ENCODE measurements at regions not wholly inside any gene's neighbourhood (a gene's known extent, or its start where the extent isn't known, plus 50 kb on each side); places are given as distances from the start of the nearest gene placed in this dataset.

DNA sequence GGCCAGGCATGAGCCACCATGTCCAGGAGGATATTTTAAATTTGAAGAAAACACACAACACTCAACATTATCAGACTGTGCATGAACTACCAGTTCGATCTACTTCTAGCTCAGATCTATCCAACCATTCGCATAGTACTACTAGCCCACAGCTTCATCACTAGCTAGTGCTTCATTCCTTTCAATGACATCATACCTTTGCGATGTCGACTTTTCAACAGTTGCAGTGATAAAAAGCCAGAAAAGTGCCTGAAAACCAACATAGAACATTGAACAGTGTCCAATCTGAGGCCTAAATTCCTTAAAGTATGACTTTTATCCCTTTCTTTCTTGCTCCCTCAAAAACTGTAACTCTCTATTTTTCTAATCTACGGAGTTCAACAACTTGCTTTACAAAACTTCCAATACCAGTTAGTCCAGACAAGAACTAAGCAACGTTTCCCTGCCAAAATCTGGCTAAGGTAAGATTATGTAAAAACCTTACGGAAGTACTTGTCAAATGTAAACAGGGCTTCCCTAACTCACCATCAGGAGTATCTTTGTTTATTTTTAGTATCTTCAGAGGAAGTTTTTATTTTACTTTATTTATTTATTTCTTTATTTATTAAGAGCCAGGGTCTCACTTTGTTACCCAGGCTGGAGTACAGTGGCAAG lies 434.0 kb upstream of the JARID2 start:
- H3K36me3 ChIP-seq (ENCODE audit: control insufficient read depth, low read depth, low read length): no peaks in the 10 kb centered on the region
- no peak overlapping the region for H3K27ac ChIP-seq (ENCODE audit: low read length)
- H3K4me1 ChIP-seq (ENCODE audit: control insufficient read depth, low read depth, low read length): peaks cover 10% of the 10 kb centered on the region
- H3K27me3 ChIP-seq (ENCODE audit: control insufficient read depth, insufficient read depth, low read length): no peaks in the 10 kb centered on the region
- no peaks in the 10 kb centered on the region for H3K9me3 ChIP-seq (ENCODE audit: control insufficient read depth, low read depth, low read length)
- H3K9ac ChIP-seq (ENCODE audit: low read length): no peak overlapping the region
- no peak overlapping the region for H3K4me3 ChIP-seq (ENCODE audit: low read length)

DNA sequence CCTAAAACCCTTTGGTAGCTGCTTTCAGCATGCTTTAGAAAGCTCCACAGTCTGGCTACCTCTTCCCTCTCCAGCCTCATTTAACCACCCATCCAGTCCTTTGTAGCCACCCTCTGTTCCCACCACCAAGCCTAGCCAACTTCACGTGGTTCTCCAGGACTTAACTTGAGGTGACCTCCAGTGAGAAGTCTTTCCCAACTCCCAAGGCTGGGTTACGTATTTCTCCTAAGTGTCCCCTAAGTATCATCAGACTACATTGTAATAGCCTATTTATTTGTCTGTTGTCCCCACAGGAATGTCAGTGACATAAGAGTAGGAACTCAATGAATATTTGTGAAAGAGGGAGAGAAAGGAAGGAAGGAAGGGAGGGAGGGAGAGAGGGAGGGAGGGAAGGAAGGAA lies 431.9 kb upstream of the JARID2 start:
- Histone ChIP-seq H3K4me3 (ENCODE audit: low read length) (no peak overlapping the region), H3K9me3 (ENCODE audit: control insufficient read depth, low read depth, low read length) (no peaks in the 10 kb centered on the region), H3K27me3 (ENCODE audit: control insufficient read depth, insufficient read depth, low read length) (no peaks in the 10 kb centered on the region), H3K9ac (ENCODE audit: low read length) (no peak overlapping the region), H3K36me3 (ENCODE audit: control insufficient read depth, low read depth, low read length) (no peaks in the 10 kb centered on the region), H3K27ac (ENCODE audit: low read length) (no peak overlapping the region), H3K4me1 (ENCODE audit: control insufficient read depth, low read depth, low read length) (peaks cover 10% of the 10 kb centered on the region)

DNA sequence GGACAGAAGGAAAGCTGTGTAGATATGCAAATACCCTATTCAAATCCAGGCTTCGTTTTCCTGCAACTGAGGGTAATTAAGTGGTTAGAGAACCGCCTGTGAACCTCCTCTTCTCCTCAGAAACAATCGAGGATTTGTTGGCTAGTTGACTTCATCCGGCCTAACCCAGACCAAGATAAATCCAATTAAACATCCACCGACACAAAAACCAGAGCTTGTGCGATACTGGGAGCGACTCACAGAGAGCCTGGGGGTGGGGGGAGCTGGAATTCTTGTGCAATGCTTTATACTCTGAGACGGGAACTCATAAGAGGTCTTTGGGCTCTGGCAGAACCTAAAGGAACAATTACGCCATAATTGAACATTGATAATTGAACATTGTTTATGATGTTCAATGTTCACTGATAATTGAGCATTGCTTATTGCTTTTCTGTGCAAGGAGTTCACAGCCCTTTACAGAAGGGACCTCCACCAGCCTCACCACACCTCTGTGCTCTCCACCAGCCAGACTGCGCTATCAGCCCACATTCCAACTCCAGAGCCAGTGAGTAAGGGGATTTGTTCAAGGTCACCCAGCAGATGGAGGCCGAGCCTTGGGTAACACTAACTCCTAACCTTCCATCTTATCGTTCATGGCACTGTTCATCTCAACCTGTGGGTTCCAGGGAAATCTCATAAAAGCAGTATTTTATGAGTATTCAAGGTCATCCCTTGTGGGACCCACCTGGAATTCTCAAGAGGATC lies 429.6 kb upstream of the JARID2 start:
- H3K4me3 ChIP-seq (ENCODE audit: low read length): no peak overlapping the region
- no peak overlapping the region for H3K27ac ChIP-seq (ENCODE audit: low read length)
- peaks cover 10% of the 10 kb centered on the region for H3K4me1 ChIP-seq (ENCODE audit: control insufficient read depth, low read depth, low read length)
- no peaks in the 10 kb centered on the region for H3K27me3 ChIP-seq (ENCODE audit: control insufficient read depth, insufficient read depth, low read length)
- H3K36me3 ChIP-seq (ENCODE audit: control insufficient read depth, low read depth, low read length): no peaks in the 10 kb centered on the region
- H3K9ac ChIP-seq (ENCODE audit: low read length): no peak overlapping the region
- no peaks in the 10 kb centered on the region for H3K9me3 ChIP-seq (ENCODE audit: control insufficient read depth, low read depth, low read length)

DNA sequence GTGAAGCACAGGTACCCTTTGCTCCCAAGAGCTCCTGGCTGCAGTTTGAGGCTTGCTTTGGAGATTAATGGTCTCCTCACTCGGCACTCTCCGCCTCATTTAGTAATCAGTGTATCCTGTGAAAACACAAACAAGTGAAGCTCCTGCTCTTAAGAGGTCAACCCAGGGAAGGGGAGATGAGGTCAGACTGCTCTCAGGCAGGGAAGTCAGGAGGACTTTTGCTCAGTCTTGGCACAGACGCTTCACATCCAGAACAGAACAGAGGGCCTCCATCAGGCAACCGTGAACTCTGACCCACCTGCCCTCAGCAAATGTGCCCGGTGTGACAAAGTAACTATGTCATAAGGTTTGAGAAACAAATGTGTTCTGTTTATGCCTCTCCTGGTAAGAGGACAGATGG lies 428.8 kb upstream of the JARID2 start:
- Histone ChIP-seq H3K27me3 (ENCODE audit: control insufficient read depth, insufficient read depth, low read length) (no peaks in the 10 kb centered on the region), H3K27ac (ENCODE audit: low read length) (no peak overlapping the region), H3K9me3 (ENCODE audit: control insufficient read depth, low read depth, low read length) (no peaks in the 10 kb centered on the region), H3K9ac (ENCODE audit: low read length) (no peak overlapping the region), H3K4me1 (ENCODE audit: control insufficient read depth, low read depth, low read length) (peaks cover 10% of the 10 kb centered on the region), H3K4me3 (ENCODE audit: low read length) (no peak overlapping the region), H3K36me3 (ENCODE audit: control insufficient read depth, low read depth, low read length) (no peaks in the 10 kb centered on the region)

DNA sequence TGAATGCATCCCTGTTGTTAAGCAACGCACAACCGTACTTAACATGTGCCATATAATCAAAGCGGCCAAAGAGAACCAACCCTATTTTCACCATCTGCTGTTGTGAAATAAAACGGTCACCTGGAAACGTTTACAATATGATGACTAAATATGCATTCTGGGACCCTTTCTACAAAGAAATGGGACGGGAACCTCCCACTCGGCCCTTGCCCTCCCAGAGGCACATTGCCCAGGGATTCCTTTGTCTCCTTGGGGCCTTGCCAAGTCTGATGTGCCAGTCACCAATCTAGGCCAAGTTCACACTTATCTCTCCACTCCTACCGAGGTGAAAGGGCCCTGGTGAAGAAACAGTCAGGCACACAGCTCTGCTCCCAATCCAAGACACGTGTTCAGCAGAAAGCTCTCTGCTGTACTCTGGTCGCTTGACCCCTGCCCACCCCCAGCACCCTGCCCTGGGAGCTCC lies 427.4 kb upstream of the JARID2 start:
- Histone ChIP-seq H3K27me3 (ENCODE audit: control insufficient read depth, insufficient read depth, low read length) (no peaks in the 10 kb centered on the region), H3K36me3 (ENCODE audit: control insufficient read depth, low read depth, low read length) (no peaks in the 10 kb centered on the region), H3K9me3 (ENCODE audit: control insufficient read depth, low read depth, low read length) (no peaks in the 10 kb centered on the region)

DNA sequence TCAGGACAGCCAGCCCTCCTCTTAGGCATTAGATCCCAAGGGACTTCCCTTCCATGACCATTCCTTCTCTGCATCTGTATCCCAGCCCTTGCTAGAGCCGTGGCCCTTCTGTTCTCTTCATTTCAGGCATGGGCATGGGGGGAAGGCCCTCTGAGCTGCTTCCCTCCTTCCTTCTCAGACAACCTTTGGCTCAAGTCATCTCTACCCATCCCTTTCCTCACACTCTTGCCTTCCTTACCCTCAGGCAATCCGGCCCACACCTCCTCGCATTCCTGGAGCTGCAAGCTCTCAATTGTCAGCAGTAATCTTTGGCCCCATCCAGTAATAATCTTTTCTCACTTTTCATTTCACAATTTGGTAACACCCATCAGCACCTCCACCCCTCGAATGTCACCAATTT lies 426.9 kb upstream of the JARID2 start:
- Histone ChIP-seq H3K36me3 (ENCODE audit: control insufficient read depth, low read depth, low read length) (no peaks in the 10 kb centered on the region), H3K4me1 (ENCODE audit: control insufficient read depth, low read depth, low read length) (peaks cover 15% of the 10 kb centered on the region), H3K27me3 (ENCODE audit: control insufficient read depth, insufficient read depth, low read length) (no peaks in the 10 kb centered on the region), H3K4me3 (ENCODE audit: low read length) (no peak overlapping the region), H3K27ac (ENCODE audit: low read length) (no peak overlapping the region), H3K9me3 (ENCODE audit: control insufficient read depth, low read depth, low read length) (no peaks in the 10 kb centered on the region), H3K9ac (ENCODE audit: low read length) (no peak overlapping the region)

More for the DNA sequence above, 427.4 kb upstream of the JARID2 start:
- Histone ChIP-seq H3K4me3 (ENCODE audit: low read length) (no peak overlapping the region), H3K4me1 (ENCODE audit: control insufficient read depth, low read depth, low read length) (peaks cover 10% of the 10 kb centered on the region), H3K9ac (ENCODE audit: low read length) (no peak overlapping the region), H3K27ac (ENCODE audit: low read length) (no peak overlapping the region)

DNA sequence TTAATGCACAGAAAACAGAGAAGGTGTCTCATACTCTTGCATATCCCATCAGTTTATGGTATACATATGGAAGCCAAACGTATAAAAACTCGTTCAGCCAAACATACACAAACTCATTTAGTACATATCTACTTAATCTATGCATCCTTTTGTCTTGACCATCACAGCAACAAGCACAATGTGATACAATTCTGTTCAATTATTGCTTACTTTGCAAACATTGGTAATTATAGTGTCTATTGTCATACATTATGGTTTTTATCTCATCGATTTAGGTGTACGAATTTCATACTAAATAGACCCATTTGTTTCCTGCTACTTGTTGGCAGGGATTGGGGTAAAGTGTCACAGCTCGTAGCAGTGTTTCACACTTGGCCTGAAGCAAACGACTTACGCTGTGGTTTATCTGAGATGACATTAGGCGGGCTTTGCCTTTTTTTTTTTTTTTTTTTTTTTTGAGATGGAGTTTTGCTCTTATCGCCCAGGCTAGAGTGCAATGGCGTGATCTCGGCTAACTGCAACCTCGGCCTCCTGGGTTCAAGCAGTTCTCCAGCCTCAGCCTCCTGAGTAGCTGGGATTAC lies 425.9 kb upstream of the JARID2 start:
- no peak overlapping the region for H3K4me3 ChIP-seq (ENCODE audit: low read length)
- H3K9me3 ChIP-seq (ENCODE audit: control insufficient read depth, low read depth, low read length): no peaks in the 10 kb centered on the region
- H3K36me3 ChIP-seq (ENCODE audit: control insufficient read depth, low read depth, low read length): no peaks in the 10 kb centered on the region
- no peaks in the 10 kb centered on the region for H3K27me3 ChIP-seq (ENCODE audit: control insufficient read depth, insufficient read depth, low read length)
- H3K4me1 ChIP-seq (ENCODE audit: control insufficient read depth, low read depth, low read length): peaks cover 24% of the 10 kb centered on the region
- H3K9ac ChIP-seq (ENCODE audit: low read length): no peak overlapping the region
- no peak overlapping the region for H3K27ac ChIP-seq (ENCODE audit: low read length)

DNA sequence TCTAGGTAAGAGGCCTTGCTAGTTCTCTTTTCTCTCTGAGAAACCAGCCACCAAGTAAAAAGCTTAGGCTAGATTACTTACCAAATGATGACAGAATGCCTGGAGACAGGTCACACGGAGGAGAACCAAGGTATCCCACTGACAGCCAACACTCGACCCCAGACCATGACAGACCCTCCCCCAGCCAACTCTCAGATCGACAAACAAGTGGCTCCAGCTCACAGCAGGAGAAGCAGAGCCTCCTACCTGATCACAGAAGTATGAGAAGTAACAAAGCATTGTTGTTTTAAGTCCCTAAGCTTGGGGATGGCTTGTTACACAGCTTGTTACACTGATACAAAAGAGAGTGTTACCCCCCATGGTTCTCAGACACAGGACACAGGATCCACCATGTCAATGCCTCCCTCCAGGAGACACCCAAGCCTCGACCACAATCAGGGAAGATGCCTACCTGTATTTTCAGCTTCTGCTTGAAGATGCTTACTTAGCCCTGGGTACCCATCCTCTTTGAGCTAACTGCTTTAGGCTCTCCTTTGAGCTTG lies 423.8 kb upstream of the JARID2 start:
- H3K9ac ChIP-seq (ENCODE audit: low read length): no peak overlapping the region

DNA sequence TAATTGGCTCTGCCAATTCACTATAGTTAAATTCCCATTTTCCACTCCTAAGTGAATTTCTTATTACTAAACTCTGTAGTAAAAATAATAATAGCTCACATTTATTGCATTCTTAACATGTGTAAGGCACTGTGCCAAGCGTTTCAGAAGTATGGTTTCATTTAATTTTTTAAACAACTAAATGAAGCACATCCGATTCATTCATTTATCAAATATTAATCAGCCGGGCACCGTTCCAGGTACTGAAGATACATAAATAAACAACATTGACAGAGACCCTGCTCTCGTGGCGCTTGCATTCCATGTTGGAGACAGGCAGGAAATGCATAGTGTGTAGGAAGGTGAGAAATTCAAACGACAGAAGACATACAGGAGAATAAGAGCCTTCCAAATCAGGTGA lies 423.2 kb upstream of the JARID2 start:
- Histone ChIP-seq H3K9ac (ENCODE audit: low read length) (no peak overlapping the region), H3K36me3 (ENCODE audit: control insufficient read depth, low read depth, low read length) (no peaks in the 10 kb centered on the region), H3K4me1 (ENCODE audit: control insufficient read depth, low read depth, low read length) (peaks cover 19% of the 10 kb centered on the region), H3K27me3 (ENCODE audit: control insufficient read depth, insufficient read depth, low read length) (no peaks in the 10 kb centered on the region), H3K27ac (ENCODE audit: low read length) (no peak overlapping the region), H3K4me3 (ENCODE audit: low read length) (no peak overlapping the region), H3K9me3 (ENCODE audit: control insufficient read depth, low read depth, low read length) (no peaks in the 10 kb centered on the region)

More for the DNA sequence above, 423.8 kb upstream of the JARID2 start:
- Histone ChIP-seq H3K27me3 (ENCODE audit: control insufficient read depth, insufficient read depth, low read length) (no peaks in the 10 kb centered on the region), H3K27ac (ENCODE audit: low read length) (no peak overlapping the region), H3K4me3 (ENCODE audit: low read length) (no peak overlapping the region), H3K9me3 (ENCODE audit: control insufficient read depth, low read depth, low read length) (no peaks in the 10 kb centered on the region), H3K4me1 (ENCODE audit: control insufficient read depth, low read depth, low read length) (peaks cover 19% of the 10 kb centered on the region), H3K36me3 (ENCODE audit: control insufficient read depth, low read depth, low read length) (no peaks in the 10 kb centered on the region)

DNA sequence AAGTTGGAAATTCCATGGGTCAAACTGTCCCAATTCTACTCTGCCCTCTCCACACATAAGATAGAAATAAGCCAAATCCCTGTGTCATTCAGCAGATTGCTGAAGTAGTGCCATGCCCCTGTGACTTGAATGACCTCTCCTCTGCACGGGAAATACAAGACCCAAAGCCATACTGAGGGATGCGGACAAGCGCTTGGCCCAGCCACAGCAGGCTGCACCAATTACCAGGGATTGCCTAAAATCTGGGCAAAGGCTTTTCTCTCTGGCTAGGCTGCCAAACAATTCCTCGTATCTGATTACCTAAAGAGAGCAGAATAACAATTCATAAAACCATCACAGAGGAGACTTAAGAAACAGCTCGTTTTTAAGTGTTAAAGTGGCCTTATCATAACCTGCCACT lies 421.8 kb upstream of the JARID2 start:
- Histone ChIP-seq H3K9me3 (ENCODE audit: control insufficient read depth, low read depth, low read length) (no peaks in the 10 kb centered on the region), H3K4me3 (ENCODE audit: low read length) (no peak overlapping the region), H3K9ac (ENCODE audit: low read length) (no peak overlapping the region), H3K4me1 (ENCODE audit: control insufficient read depth, low read depth, low read length) (peaks cover 27% of the 10 kb centered on the region), H3K27ac (ENCODE audit: low read length) (no peak overlapping the region), H3K27me3 (ENCODE audit: control insufficient read depth, insufficient read depth, low read length) (no peaks in the 10 kb centered on the region), H3K36me3 (ENCODE audit: control insufficient read depth, low read depth, low read length) (no peaks in the 10 kb centered on the region)

DNA sequence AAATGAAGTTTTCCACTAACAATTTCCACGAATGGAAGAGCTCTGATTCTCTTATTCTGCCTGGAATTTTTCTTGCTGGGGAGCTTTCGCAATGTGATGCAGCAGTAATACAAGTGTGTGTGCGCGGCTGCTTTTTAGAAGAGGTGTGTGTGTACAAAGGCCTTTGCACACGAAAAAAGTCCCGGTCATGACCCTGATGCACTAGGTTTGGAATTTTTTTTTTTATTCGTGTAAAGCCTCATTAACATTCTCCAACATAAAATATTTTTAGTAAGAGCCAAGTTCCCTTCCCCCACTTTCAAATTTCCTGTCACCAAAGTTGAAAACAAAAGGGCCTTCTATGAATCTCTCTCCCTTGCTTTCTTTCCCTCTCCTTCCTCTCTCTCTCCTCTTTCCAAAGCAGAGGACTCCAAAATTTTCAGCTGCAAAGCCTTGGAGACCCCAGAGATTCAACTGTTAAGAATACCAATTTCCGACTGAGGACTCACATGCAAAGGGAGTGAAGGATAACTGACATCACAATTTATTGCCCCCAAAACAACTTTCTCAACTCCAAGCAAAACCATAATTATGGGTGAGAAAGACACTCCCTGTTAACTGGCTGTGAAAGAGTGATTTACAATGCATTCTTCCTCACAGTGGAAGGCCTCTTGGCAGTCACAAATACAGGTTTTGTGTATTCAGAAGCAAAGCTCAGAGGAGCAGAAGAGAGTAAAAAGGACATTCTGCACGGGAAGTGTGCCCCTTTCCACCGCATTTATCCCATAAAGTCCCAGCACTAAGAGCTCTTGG lies 421.2 kb upstream of the JARID2 start:
- no peaks in the 10 kb centered on the region for H3K27me3 ChIP-seq (ENCODE audit: control insufficient read depth, insufficient read depth, low read length)
- H3K4me3 ChIP-seq (ENCODE audit: low read length): no peak overlapping the region
- no peak overlapping the region for H3K9ac ChIP-seq (ENCODE audit: low read length)
- peaks cover 27% of the 10 kb centered on the region for H3K4me1 ChIP-seq (ENCODE audit: control insufficient read depth, low read depth, low read length)
- H3K36me3 ChIP-seq (ENCODE audit: control insufficient read depth, low read depth, low read length): no peaks in the 10 kb centered on the region
- H3K27ac ChIP-seq (ENCODE audit: low read length): no peak overlapping the region
- H3K9me3 ChIP-seq (ENCODE audit: control insufficient read depth, low read depth, low read length): no peaks in the 10 kb centered on the region

All from iPS-18a (cell line).